ENCODE measurements at regions not wholly inside any gene's neighbourhood (a gene's known extent, or its start where the extent isn't known, plus 50 kb on each side); places are given as distances from the start of the nearest gene placed in this dataset.

GRCh38 chr14:56412468-56413434, 166.8 kb upstream of the TMEM260 start:
- TF ChIP-seq CTCF (IDR thresholded peaks at IDR 0.05; ENCODE audit: low read length) (no peak), EZH2 (IDR thresholded peaks at IDR 0.05; ENCODE audit: borderline replicate concordance, low read length) (no peak)
